Ovary (tissue), 7 donors: ENCODE measurements at regions not wholly inside any gene's neighbourhood (a gene's known extent, or its start where the extent isn't known, plus 50 kb on each side); places are given as distances from the start of the nearest gene placed in this dataset.

Experiments
- DNase-seq, 5 donors: peaks; one replicate each; pipeline ENCODE4 v3.0.0-alpha.2; 2019 to 2020
- H3K27ac ChIP-seq, 2 donors: fragments of 200-600 bp; one replicate each; pipeline versions ENCODE4 v1.5.1 to v1.8.0; 2019 to 2022
- H3K27me3 ChIP-seq: fragments of 200-600 bp; one replicate; pipeline ENCODE4 v1.8.0; 2022
- H3K36me3 ChIP-seq: fragments of 200-600 bp; sonication (generic); one replicate; pipeline ENCODE4 v1.5.1; 2019
- H3K4me1 ChIP-seq: one replicate; pipeline ENCODE4 v1.8.1; 2013; ENCODE audit warnings: mild to moderate bottlenecking, moderate library complexity; ENCODE audit not compliant: insufficient read depth
- H3K4me3 ChIP-seq: fragments of 200-600 bp; sonication (generic); one replicate; pipeline ENCODE4 v1.5.1; 2017
- H3K9me3 ChIP-seq, 2 donors: fragments of 200-600 bp in 1 of 2; sonication (generic) in 1 of 2; one replicate each; pipeline versions ENCODE4 v1.5.1 to v1.8.1; 2013 to 2019; ENCODE audit warnings: mild to moderate bottlenecking in 1 of 2, moderate library complexity in 1 of 2
- EP300 ChIP-seq: sonication (generic); formaldehyde crosslinking; IDR thresholded peaks from one replicate; pipeline ENCODE4 v1.6.1; 2017; ENCODE audit warnings: antibody characterized with exemption
- POLR2A ChIP-seq: fragments of 450-650 bp; IDR thresholded peaks from one replicate; pipeline ENCODE4 v1.6.1; 2017; ENCODE audit warnings: antibody characterized with exemption, mild to moderate bottlenecking, moderate library complexity
- WGBS, 3 donors: extraction: QIAGEN DNeasy Blood & Tissue Kit in 1 of 3; methylation state at CpG; one replicate each; pipeline versions ENCODE4 v1.1.5 to v1.1.7; 2013 to 2017; 5-methylcytosine and 5-hydroxymethylcytosine counted together
- intact Hi-C, 4 donors: fragments of 100-400 bp; cut with DNase I; formaldehyde crosslinking; loops; one replicate each; pipeline versions ENCODE4 v1.11.0 to v1.15.1; 2022 to 2023
- TF ChIP-seq, protein P1 (sequence below), 3 donors: fragments of 450-650 bp in 2 of 3; fragments of 200-600 bp in 1 of 3; IDR thresholded peaks; one replicate each; pipeline versions ENCODE4 v1.5.1 to v1.8.0; 2016 to 2022; ENCODE audit warnings: antibody characterized with exemption in 3 of 3, mild to moderate bottlenecking in 1 of 3
- donor health status: DM: no; HTN: no; CAD: no; lungs with moderate emphysema.
- donor health status: DM: no; HTN: no; CAD: no.
- donor health status: Bipolar disorder and iron deficiency.
- donor health status: DM: no; HTN: no; CAD: no.
- donor health status: DM: yes; HTN: yes; CAD: no.

DNA sequence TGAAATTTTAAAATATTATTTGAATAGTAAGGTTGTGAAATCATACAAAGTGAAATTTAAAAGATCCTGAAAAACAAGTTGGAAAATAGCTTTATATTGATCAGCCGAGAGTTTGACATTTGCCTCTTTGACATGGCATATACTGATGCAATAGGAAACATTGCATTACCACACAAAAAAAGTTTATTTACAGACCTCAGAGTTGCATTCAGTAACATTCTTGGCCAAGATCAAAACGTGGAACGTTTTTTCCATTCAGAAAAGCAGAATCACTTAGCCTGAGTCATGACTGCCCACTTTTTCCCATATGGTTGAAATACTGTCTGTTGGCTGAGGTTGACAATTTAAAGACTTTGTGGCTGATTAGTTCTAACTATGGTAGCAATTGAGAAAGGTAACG is 55.1 kb upstream of the BACH2 start:
- WGBS, 3 donors: 37 to 42% (median 41%) methylated on average over 4 of the region's 4 CpGs

DNA sequence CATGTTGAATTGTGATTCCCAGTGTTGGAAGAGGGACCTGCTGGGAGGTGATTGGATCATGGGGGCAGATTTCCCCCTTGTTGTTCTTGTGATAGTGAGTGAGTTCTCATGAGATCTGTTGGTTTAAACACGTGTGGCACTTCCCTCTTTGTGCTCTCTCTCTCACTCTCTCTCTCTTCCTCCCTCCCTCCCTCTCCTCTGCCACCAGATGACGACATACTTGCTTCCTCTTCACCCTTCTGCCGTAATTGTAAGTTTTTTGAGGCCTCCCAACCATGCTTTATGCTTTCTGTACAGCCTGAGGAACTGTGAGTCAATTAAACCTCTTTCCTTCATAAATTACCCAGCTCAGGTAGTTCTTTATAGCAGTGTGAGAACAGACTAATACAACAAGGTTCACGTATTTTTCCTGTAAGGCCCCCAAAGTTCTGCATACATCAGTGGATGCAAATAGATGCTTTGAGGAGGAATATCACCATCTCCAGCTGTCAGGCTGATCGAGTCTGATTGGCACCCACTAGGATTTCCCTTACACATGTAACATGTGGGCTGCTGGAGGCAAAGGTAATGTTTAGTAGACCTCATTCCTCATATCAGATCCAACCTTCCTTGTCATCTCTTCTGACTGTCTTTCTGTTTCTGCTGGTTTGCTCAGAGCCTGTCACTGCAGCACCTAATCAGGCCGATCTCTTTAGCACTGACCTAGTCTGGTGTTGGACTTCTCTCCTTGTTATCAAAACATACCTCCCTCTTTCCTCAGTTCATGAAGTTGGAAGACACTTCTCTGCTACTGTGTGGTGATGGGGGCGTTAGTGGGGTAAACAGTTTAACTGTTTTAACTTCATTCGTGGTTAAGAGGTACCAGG is 54.3 kb upstream of the BACH2 start:
- no peak for DNase-seq
- Histone ChIP-seq H3K4me3 (no peak overlapping the region), H3K9me3 (no peaks in the 10 kb centered on the region), H3K27me3 (no peaks in the 10 kb centered on the region), H3K36me3 (no peaks in the 10 kb centered on the region), H3K27ac (no peak overlapping the region), H3K4me1 (peaks cover under 1% of the 10 kb centered on the region)
- 60 to 72% (median 66%) methylated on average over 8 of the region's 8 CpGs for WGBS, 3 donors
- intact Hi-C loops: no loop called here
- TF ChIP-seq, protein P1, sequence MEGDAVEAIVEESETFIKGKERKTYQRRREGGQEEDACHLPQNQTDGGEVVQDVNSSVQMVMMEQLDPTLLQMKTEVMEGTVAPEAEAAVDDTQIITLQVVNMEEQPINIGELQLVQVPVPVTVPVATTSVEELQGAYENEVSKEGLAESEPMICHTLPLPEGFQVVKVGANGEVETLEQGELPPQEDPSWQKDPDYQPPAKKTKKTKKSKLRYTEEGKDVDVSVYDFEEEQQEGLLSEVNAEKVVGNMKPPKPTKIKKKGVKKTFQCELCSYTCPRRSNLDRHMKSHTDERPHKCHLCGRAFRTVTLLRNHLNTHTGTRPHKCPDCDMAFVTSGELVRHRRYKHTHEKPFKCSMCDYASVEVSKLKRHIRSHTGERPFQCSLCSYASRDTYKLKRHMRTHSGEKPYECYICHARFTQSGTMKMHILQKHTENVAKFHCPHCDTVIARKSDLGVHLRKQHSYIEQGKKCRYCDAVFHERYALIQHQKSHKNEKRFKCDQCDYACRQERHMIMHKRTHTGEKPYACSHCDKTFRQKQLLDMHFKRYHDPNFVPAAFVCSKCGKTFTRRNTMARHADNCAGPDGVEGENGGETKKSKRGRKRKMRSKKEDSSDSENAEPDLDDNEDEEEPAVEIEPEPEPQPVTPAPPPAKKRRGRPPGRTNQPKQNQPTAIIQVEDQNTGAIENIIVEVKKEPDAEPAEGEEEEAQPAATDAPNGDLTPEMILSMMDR (IDR thresholded peaks at IDR 0.05): no peak
- TF ChIP-seq EP300 (no peak), POLR2A (no peak)

More for the DNA sequence above, 55.1 kb upstream of the BACH2 start:
- TF ChIP-seq, protein P1 (IDR thresholded peaks at IDR 0.05): no peak
- TF ChIP-seq POLR2A: no peak
- TF ChIP-seq EP300: no peak
- no peaks in the 10 kb centered on the region for H3K9me3 ChIP-seq
- no peak for DNase-seq
- no peak overlapping the region for H3K27ac ChIP-seq
- no peak overlapping the region for H3K4me3 ChIP-seq
- intact Hi-C loops: no loop called here
- no peaks in the 10 kb centered on the region for H3K27me3 ChIP-seq
- H3K4me1 ChIP-seq: peaks cover 2% of the 10 kb centered on the region
- no peaks in the 10 kb centered on the region for H3K36me3 ChIP-seq

DNA sequence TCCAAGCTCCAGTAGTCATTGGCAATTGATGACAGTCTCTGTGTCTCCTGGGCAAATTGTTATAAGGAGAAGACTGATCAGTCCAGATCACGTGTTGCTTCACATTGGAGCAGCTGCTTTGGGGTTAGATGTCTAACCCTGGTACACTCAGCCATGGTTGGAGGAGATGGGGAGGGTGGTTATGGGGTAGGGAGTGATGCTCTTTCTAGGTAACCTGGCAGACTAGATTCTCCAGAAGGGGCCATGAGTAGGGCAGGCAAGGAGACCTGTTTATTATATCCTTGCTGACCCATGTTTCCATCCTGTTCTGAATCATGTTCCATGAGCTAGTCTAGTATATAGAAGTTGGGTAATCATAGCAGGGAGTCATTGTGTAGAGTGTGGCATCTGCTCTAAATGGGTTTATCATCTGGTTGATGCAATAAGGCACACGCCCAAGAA is 50.8 kb upstream of the BACH2 start:
- intact Hi-C loops: no loop called here
- H3K4me1 ChIP-seq: peaks cover 2% of the 10 kb centered on the region
- TF ChIP-seq EP300 (no peak), POLR2A (no peak)
- TF ChIP-seq, protein P1 (IDR thresholded peaks at IDR 0.05): no peak
- 82 to 87% (median 86%) methylated on average over 2 of the region's 2 CpGs for WGBS, 3 donors
- DNase-seq: no peak
- no peaks in the 10 kb centered on the region for H3K36me3 ChIP-seq
- H3K27ac ChIP-seq: no peak overlapping the region
- H3K9me3 ChIP-seq: no peaks in the 10 kb centered on the region
- H3K27me3 ChIP-seq: no peaks in the 10 kb centered on the region
- H3K4me3 ChIP-seq: no peak overlapping the region

DNA sequence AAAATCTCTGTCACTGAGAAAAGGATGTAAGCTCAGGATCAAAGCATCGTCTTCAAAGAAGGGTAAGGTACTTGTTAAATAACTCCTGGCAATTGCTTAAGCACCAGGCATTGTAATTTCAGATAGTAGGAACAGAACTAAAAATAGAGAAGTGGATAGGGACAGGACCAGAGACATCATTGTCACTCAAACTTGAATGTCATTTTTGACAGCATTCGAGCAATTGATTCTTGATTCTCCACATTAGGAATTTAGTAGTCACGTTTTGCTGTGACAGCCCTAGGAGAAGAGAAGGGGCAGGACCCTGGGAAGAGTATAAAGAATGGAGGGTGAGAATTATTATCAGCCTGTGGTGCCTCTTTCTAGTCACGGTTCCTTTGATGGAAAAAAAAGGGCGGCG is 50.1 kb upstream of the BACH2 start:
- WGBS, 3 donors: 77 to 85% (median 82%) methylated on average over 6 of the region's 6 CpGs
- Histone ChIP-seq H3K36me3 (no peaks in the 10 kb centered on the region), H3K27me3 (no peaks in the 10 kb centered on the region), H3K9me3 (no peaks in the 10 kb centered on the region), H3K4me3 (no peak overlapping the region), H3K4me1 (peaks cover 2% of the 10 kb centered on the region), H3K27ac (no peak overlapping the region)
- intact Hi-C loops: no loop called here
- TF ChIP-seq, protein P1 (IDR thresholded peaks at IDR 0.05): no peak
- TF ChIP-seq EP300: no peak
- no peak for TF ChIP-seq POLR2A
- no peak for DNase-seq
